ENCODE measurements at regions not wholly inside any gene's neighbourhood (a gene's known extent, or its start where the extent isn't known, plus 50 kb on each side); places are given as distances from the start of the nearest gene placed in this dataset.

- no peak for DNase-seq (ENCODE audit: low read depth, low spot score)
Observed at GRCh38 chr5:3225201-3225960, 370.3 kb upstream of the IRX1 start.

DNA sequence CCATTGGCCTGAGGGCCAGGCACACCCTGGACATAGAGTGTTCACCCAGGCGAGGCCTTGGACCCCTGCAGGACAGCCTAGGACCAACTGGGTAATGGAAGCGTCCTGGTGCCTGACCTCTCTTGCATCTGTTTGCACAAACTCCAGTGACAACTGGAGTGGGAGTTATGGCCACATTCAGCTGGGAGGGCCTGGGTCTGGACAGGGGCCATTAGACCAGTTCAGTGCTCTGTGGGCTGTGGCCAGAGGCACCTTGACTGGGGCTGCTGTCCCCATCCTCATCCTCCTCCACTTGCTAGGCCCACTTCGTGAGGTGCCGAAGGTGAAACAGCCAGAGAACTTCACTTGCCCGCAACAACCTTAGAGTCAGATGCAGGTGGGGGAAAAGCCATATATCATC is 372.7 kb upstream of the IRX1 start:
- DNase-seq (ENCODE audit: low read depth, low spot score), result no peak

- DNase-seq (ENCODE audit: low read depth, low spot score), result no peak
Observed at GRCh38 chr5:3221432-3221831, 374.2 kb upstream of the IRX1 start.

GRCh38 chr5:3220638-3221288 is 374.9 kb upstream of the IRX1 start:
- DNase-seq (ENCODE audit: low read depth, low spot score), result no peak

GRCh38 chr5:3220201-3220600 is 375.4 kb upstream of the IRX1 start:
- no peak for DNase-seq (ENCODE audit: low read depth, low spot score)

DNA sequence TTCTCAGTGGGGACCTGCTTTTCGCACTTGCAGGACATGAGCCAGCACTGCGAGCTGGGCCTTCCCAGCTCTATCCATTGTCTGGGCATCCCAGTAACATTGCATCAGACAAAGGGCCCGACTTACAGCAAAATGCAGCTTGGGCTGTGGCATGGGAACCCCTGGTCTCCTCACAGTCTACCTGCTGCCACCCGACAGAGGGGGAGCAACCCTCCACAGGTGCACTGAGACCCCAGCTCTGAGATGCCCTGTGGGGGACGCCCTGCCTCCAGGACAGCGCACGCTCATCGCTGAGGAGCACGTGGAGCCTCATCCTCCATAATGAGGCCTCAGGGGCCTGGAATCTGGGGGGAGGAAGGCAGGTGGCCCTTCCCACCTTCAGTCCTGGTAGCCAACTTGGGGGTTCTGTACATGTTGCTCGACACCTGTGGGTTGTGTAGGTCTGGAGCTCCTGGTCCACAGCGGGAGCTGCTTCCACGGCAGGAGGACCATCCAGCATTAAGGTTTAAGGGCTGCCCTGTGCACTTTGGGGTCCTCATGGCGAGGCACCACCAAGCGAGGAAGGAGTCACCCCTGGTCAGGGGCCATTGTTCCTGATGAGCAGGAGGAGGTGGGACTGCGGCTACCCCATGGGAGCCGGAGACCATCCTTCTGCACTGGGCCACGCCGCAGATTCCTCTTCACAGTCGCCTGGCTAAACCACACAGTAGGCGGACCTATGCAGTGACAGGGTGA is 376.5 kb upstream of the IRX1 start:
- DNase-seq (ENCODE audit: low read depth, low spot score), result no peak

- DNase-seq (ENCODE audit: low read depth, low spot score), result no peak
Observed at GRCh38 chr5:3217771-3218495, 377.7 kb upstream of the IRX1 start.

DNA sequence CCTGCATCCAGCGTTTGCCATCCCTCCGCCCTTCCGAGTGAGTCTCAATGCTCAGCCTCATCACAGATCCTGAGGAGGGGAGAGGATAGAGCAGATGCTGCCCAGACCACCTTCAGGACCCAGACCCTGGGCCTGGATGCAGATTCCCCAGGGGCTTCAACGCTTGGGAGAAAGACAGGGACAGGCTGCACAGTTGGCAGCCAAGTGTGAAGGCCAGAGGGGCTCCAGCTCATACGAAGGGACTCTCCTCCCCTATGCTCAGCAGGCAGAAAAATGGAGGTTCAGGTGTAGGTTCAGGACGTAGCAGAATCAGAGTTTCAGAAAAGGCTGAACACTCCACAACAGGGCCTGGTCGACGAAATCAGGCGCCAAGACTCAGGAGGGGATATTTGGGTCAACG is 378.5 kb upstream of the IRX1 start:
- no peak for DNase-seq (ENCODE audit: low read depth, low spot score)

GRCh38 chr5:3216386-3216785 is 379.2 kb upstream of the IRX1 start:
- DNase-seq (ENCODE audit: low read depth, low spot score), result no peak

GRCh38 chr5:3214838-3215374 is 380.7 kb upstream of the IRX1 start:
- no peak for DNase-seq (ENCODE audit: low read depth, low spot score)

- no peak for DNase-seq (ENCODE audit: low read depth, low spot score)
Observed at GRCh38 chr5:3214396-3214795, 381.2 kb upstream of the IRX1 start.

DNA sequence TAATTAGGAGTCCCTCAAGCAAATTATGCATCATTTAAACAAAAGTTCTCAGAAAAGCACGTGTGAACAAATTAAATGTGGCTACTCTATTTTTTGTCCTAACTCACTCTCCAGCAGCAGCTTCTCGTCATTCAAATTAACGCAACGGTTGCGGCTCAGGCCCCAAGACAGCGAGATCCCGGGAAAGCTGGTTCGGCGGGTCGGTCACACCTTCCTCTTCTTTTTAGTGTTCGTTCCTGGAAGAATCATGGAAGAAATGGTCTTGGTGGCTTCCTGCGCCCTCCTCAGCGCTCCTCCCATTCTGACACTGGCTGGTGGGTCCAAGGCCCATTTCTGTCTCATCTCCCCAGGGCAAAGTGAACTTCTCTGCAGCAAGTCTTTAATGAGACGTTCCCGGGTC is 382.8 kb upstream of the IRX1 start:
- DNase-seq (ENCODE audit: low read depth, low spot score), result no peak

- no peak for DNase-seq (ENCODE audit: low read depth, low spot score)
Observed at GRCh38 chr5:3210531-3210930, 385.1 kb upstream of the IRX1 start.

DNA sequence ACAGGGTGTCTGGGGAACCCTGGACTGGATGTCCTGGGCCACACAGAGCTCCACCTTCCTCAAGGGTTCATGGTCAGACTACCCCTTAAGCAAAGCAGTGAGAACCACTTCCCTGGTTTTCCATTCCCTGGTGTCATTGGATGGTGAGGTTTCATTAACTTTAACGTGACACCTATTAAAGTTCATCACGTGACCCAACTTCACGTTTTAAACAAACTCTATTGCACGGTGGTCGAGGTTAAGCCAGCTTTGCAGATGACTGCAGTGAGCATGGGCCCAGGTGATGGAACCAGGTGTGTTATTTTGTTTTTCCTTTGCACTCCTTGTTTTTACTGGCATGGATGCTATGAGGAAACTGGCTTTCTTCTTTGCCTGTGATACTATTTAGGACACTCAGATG is 385.7 kb upstream of the IRX1 start:
- DNase-seq (ENCODE audit: low read depth, low spot score), result no peak

DNA sequence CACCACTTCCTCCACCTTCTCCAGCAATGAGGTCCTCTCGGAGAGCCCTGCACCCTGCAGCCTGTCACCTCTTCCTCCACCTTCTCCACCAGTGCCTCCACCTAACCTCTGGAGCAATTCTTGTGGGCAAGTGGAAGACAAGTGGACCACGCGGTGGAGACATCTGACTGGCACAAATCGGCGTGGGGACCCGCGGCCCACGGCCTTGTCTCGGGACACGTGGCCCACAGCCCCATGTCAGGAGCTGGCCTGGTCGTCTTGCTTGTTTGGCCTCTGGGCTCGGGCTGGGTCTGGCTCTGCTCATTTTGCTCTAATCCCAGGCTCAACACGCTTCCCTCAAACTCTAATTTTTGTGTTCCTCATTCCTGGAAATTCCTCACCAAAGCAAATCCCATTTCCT is 393.1 kb upstream of the IRX1 start:
- DNase-seq (ENCODE audit: low read depth, low spot score), result no peak

- DNase-seq (ENCODE audit: low read depth, low spot score), result no peak
Observed at GRCh38 chr5:3201941-3202340, 393.7 kb upstream of the IRX1 start.

- DNase-seq (ENCODE audit: low read depth, low spot score), result no peak
Observed at GRCh38 chr5:3201121-3201520, 394.5 kb upstream of the IRX1 start.

GRCh38 chr5:3199962-3200755 is 395.5 kb upstream of the IRX1 start:
- DNase-seq (ENCODE audit: low read depth, low spot score), result peak; percentile 67

DNA sequence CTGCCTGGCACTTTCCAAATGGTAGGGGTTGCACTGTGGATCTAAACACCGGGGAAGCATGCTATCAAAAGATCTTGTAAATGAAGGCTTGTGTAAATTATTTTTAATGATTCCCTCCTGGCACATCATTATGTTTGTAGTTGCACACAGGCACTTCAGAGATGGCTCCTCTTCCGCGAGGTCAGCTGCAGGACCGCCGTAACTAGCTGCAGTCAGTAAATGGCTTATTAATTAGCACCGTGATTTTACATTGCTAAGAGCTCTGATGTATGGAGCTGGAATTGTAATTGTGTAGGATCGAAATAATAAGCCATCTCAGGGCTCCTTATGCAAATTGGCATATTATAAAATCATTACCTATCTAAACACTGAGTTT is 397.6 kb upstream of the IRX1 start:
- DNase-seq (ENCODE audit: low read depth, low spot score), result no peak

- DNase-seq (ENCODE audit: low read depth, low spot score), result peak; percentile 74
Observed at GRCh38 chr5:3197304-3198073, 398.1 kb upstream of the IRX1 start.

All from ELF-1 (cell line).